Smooth muscle cell (in vitro differentiated cells): ENCODE measurements at regions not wholly inside any gene's neighbourhood (a gene's known extent, or its start where the extent isn't known, plus 50 kb on each side); places are given as distances from the start of the nearest gene placed in this dataset.

ENCODE experiments used
- DNase-seq: peaks from one replicate; lab custom pipeline; 2025; ENCODE audit not compliant: unreplicated experiment; lab: John Stamatoyannopoulos, UW
- H2AFZ ChIP-seq: fragments of 200-600 bp; sonication (generic); 2 replicates; pipeline ENCODE4 v1.6.0; 2016; ENCODE audit warnings: antibody characterized with exemption, low read depth, mild to moderate bottlenecking
- H3F3A ChIP-seq: fragments of 200-600 bp; sonication (generic); 2 replicates; pipeline ENCODE4 v1.6.0; 2017; ENCODE audit warnings: antibody characterized with exemption, low read depth
- H3K27ac ChIP-seq: fragments of 200-600 bp; sonication (generic); 2 replicates; pipeline ENCODE4 v1.5.1; 2016; ENCODE audit warnings: low read depth, mild to moderate bottlenecking
- H3K27me3 ChIP-seq: fragments of 200-600 bp; sonication (generic); 2 replicates; pipeline ENCODE4 v1.6.1; 2016; ENCODE audit warnings: low read depth, mild to moderate bottlenecking
- H3K36me3 ChIP-seq: fragments of 200-600 bp; sonication (generic); 2 replicates; pipeline ENCODE4 v1.5.1; 2016; ENCODE audit warnings: low read depth
- H3K4me1 ChIP-seq: fragments of 200-600 bp; sonication (generic); 2 replicates; pipeline ENCODE4 v1.5.1; 2016; ENCODE audit warnings: low read depth
- H3K4me2 ChIP-seq: fragments of 200-600 bp; sonication (generic); 2 replicates; pipeline ENCODE4 v1.6.0; 2016; ENCODE audit warnings: mild to moderate bottlenecking
- H3K4me3 ChIP-seq: fragments of 200-600 bp; sonication (generic); 2 replicates; pipeline ENCODE4 v1.5.1; 2016; ENCODE audit warnings: mild to moderate bottlenecking
- H3K79me2 ChIP-seq: fragments of 200-600 bp; sonication (generic); 2 replicates; pipeline ENCODE4 v1.6.0; 2016; ENCODE audit warnings: low read depth, mild to moderate bottlenecking
- H3K9ac ChIP-seq: fragments of 200-600 bp; sonication (generic); 2 replicates; pipeline ENCODE4 v1.6.0; 2016; ENCODE audit warnings: low read depth
- H3K9me3 ChIP-seq: fragments of 200-600 bp; sonication (generic); replicated peaks from 2 replicates; pipeline ENCODE4 v1.5.1; 2016; ENCODE audit warnings: low read depth
- H4K20me1 ChIP-seq: fragments of 200-600 bp; sonication (generic); 2 replicates; pipeline ENCODE4 v1.6.0; 2016; ENCODE audit warnings: low read depth
- WGBS: methylation state at CpG from one replicate; pipeline ENCODE4 v1.1.7; 2016; ENCODE audit warnings: low lambda C conversion rate; 5-methylcytosine and 5-hydroxymethylcytosine counted together
- TF ChIP-seq, protein P1 (sequence below): fragments of 200-600 bp; sonication (generic); IDR thresholded peaks from 2 replicates; pipeline ENCODE4 v1.5.1; 2017; ENCODE audit warnings: borderline replicate concordance, mild to moderate bottlenecking, antibody characterized with exemption; ENCODE audit not compliant: insufficient read depth, poor library complexity, severe bottlenecking

GRCh38 chr10:14383266-14383665 is 52.5 kb upstream of the FRMD4A start:
- Histone ChIP-seq H4K20me1 (no peaks in the 10 kb centered on the region), H3K4me1 (peaks cover 12% of the 10 kb centered on the region), H3F3A (peaks cover 10% of the 10 kb centered on the region), H3K79me2 (no peaks in the 10 kb centered on the region), H2AFZ (no peak overlapping the region), H3K4me3 (no peak overlapping the region), H3K27ac (no peak overlapping the region), H3K9ac (no peak overlapping the region), H3K4me2 (no peak overlapping the region), H3K27me3 (no peaks in the 10 kb centered on the region), H3K9me3 (no peaks in the 10 kb centered on the region), H3K36me3 (no peaks in the 10 kb centered on the region)
- TF ChIP-seq, protein P1, sequence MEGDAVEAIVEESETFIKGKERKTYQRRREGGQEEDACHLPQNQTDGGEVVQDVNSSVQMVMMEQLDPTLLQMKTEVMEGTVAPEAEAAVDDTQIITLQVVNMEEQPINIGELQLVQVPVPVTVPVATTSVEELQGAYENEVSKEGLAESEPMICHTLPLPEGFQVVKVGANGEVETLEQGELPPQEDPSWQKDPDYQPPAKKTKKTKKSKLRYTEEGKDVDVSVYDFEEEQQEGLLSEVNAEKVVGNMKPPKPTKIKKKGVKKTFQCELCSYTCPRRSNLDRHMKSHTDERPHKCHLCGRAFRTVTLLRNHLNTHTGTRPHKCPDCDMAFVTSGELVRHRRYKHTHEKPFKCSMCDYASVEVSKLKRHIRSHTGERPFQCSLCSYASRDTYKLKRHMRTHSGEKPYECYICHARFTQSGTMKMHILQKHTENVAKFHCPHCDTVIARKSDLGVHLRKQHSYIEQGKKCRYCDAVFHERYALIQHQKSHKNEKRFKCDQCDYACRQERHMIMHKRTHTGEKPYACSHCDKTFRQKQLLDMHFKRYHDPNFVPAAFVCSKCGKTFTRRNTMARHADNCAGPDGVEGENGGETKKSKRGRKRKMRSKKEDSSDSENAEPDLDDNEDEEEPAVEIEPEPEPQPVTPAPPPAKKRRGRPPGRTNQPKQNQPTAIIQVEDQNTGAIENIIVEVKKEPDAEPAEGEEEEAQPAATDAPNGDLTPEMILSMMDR = no peak
- DNase-seq = no peak
- WGBS = 50% methylated on average over 7 of the region's 7 CpGs

DNA sequence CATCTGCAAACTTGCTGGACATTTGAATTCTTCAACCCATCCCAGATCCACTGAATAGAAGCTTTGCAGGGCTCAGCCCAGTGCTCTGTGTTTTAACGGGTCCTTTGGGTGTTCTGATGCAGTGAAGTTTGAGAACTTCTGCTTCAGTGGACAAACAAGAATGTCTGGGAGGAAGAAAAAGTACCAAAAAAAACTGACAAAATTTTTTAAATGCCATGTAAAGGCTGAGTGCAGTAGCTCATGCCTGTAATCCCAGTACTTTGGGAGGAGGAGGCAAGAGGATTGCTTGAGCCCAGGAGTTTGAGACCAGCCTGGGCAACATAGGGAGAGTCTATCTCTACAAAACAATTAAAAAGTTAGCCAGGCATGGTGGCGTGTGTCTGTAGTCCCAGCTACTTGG is 51.8 kb upstream of the FRMD4A start:
- no peak overlapping the region for H3K4me2 ChIP-seq
- H3K36me3 ChIP-seq = no peaks in the 10 kb centered on the region
- no peak overlapping the region for H3K27ac ChIP-seq
- H3K9ac ChIP-seq = no peak overlapping the region
- TF ChIP-seq, protein P1 = no peak
- no peak overlapping the region for H2AFZ ChIP-seq
- DNase-seq = no peak
- no peaks in the 10 kb centered on the region for H3K9me3 ChIP-seq
- H3F3A ChIP-seq = peaks cover 10% of the 10 kb centered on the region
- WGBS = 68% methylated on average over 2 of the region's 2 CpGs
- H3K4me3 ChIP-seq = no peak overlapping the region
- no peaks in the 10 kb centered on the region for H4K20me1 ChIP-seq
- H3K79me2 ChIP-seq = no peaks in the 10 kb centered on the region
- peaks cover 12% of the 10 kb centered on the region for H3K4me1 ChIP-seq
- H3K27me3 ChIP-seq = no peaks in the 10 kb centered on the region

- 77% methylated on average over 5 of the region's 5 CpGs for WGBS
- no peak overlapping the region for H3K4me3 ChIP-seq
- no peak overlapping the region for H3K9ac ChIP-seq
- H3K36me3 ChIP-seq = no peaks in the 10 kb centered on the region
- no peaks in the 10 kb centered on the region for H4K20me1 ChIP-seq
- TF ChIP-seq, protein P1 = no peak
- H3K79me2 ChIP-seq = no peaks in the 10 kb centered on the region
- H3K9me3 ChIP-seq = no peaks in the 10 kb centered on the region
- peaks cover 10% of the 10 kb centered on the region for H3F3A ChIP-seq
- no peak overlapping the region for H3K4me2 ChIP-seq
- H3K27ac ChIP-seq = no peak overlapping the region
- H2AFZ ChIP-seq = no peak overlapping the region
- DNase-seq = no peak
- no peaks in the 10 kb centered on the region for H3K27me3 ChIP-seq
- H3K4me1 ChIP-seq = peaks cover 12% of the 10 kb centered on the region
These were observed 51.3 kb upstream of the FRMD4A start for GRCh38 chr10:14382022-14382421.

- H3K27me3 ChIP-seq = no peaks in the 10 kb centered on the region
- H3K9me3 ChIP-seq = no peaks in the 10 kb centered on the region
- no peak overlapping the region for H3K4me2 ChIP-seq
- no peak overlapping the region for H2AFZ ChIP-seq
- TF ChIP-seq, protein P1 = no peak
- peaks cover 4% of the 10 kb centered on the region for H3F3A ChIP-seq
- H3K4me1 ChIP-seq = peaks cover 8% of the 10 kb centered on the region
- no peaks in the 10 kb centered on the region for H3K36me3 ChIP-seq
- H3K27ac ChIP-seq = no peak overlapping the region
- no peak overlapping the region for H3K9ac ChIP-seq
- WGBS = 77% methylated on average over 2 of the region's 2 CpGs
- no peaks in the 10 kb centered on the region for H4K20me1 ChIP-seq
- no peaks in the 10 kb centered on the region for H3K79me2 ChIP-seq
- no peak for DNase-seq
- no peak overlapping the region for H3K4me3 ChIP-seq
These were observed 50.8 kb upstream of the FRMD4A start for GRCh38 chr10:14381475-14381874.
